ENCODE measurements at regions not wholly inside any gene's neighbourhood (a gene's known extent, or its start where the extent isn't known, plus 50 kb on each side); places are given as distances from the start of the nearest gene placed in this dataset.
"Not testable (repeated sequence)": the region's sequence is repeated elsewhere in the genome, so short reads cannot be mapped to it uniquely, and the experiment has no call there.

DNA sequence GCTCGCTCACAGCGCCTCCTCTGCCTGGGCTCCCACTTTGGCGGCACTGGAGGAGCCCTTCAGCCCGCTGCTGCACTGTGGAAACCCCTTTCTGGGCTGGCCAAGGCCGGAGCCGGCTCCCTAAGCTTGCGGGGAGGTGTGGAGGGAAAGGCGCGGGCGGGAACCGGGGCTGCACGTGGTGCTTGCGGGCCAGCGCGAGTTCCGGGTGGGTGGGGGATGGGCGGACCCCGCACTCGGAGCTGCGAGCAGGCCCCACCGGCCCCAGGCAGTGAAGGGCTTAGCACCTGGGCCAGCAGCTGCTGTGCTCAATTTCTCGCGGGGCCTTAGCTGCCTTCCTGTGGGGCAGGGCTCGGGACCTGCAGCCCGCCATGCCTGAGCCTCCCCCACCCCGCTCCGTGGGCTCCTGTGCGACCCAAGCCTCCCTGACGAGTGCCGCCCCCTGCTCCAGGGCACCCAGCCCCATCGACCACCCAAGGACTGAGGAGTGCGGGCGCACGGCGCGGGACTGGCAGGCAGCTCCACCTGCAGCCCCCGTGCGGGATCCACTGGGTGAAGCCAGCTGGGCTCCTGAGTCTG, 721.0 kb upstream of the NRP1 start:
- TF ChIP-seq, protein P1, sequence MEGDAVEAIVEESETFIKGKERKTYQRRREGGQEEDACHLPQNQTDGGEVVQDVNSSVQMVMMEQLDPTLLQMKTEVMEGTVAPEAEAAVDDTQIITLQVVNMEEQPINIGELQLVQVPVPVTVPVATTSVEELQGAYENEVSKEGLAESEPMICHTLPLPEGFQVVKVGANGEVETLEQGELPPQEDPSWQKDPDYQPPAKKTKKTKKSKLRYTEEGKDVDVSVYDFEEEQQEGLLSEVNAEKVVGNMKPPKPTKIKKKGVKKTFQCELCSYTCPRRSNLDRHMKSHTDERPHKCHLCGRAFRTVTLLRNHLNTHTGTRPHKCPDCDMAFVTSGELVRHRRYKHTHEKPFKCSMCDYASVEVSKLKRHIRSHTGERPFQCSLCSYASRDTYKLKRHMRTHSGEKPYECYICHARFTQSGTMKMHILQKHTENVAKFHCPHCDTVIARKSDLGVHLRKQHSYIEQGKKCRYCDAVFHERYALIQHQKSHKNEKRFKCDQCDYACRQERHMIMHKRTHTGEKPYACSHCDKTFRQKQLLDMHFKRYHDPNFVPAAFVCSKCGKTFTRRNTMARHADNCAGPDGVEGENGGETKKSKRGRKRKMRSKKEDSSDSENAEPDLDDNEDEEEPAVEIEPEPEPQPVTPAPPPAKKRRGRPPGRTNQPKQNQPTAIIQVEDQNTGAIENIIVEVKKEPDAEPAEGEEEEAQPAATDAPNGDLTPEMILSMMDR (IDR thresholded peaks at IDR 0.05): not testable (repeated sequence)
- not testable (repeated sequence) for TF ChIP-seq POLR2A, POLR2AphosphoS5 (IDR thresholded peaks at IDR 0.05)
